WTC11 (cell line): ENCODE measurements at regions not wholly inside any gene's neighbourhood (a gene's known extent, or its start where the extent isn't known, plus 50 kb on each side); places are given as distances from the start of the nearest gene placed in this dataset.

Experiments used
- ATAC-seq: fragments of 200-7000 bp; cut with Tn5 transposase; 2 replicates; pipeline ENCODE4 v1.10.0; 2021; ENCODE audit warnings: mild to moderate bottlenecking, moderate library complexity
- CTCF ChIA-PET: fragments of 300-600 bp; sonication (Branson Sonifier 250); formaldehyde crosslinking; loops from one replicate; lab custom pipeline; 2021; ENCODE audit warnings: antibody characterized with exemption; lab: Charles Lee
- POLR2A ChIA-PET: fragments of 350-600 bp; sonication (Branson Sonifier 250); formaldehyde crosslinking; loops from one replicate; lab custom pipeline; 2021; ENCODE audit warnings: antibody characterized with exemption; lab: Charles Lee
- DNase-seq: peaks from one replicate; pipeline ENCODE4 v3.0.0; 2021; ENCODE audit warnings: low spot score
- H3K27ac Mint-ChIP-seq: 2 replicates; pipeline ENCODE4 v1.8.0; 2021; ENCODE audit warnings: mixed read lengths
- H3K27me3 Mint-ChIP-seq: 2 replicates; pipeline ENCODE4 v1.8.0; 2021; ENCODE audit warnings: low read depth, mild to moderate bottlenecking, moderate library complexity, mixed read lengths
- H3K36me3 Mint-ChIP-seq: 2 replicates; pipeline ENCODE4 v1.8.0; 2021; ENCODE audit warnings: mixed read lengths
- H3K4me1 Mint-ChIP-seq: 2 replicates; pipeline ENCODE4 v1.8.0; 2022; ENCODE audit warnings: mixed read lengths
- H3K4me3 Mint-ChIP-seq: 2 replicates; pipeline ENCODE4 v1.8.0; 2021; ENCODE audit warnings: mild to moderate bottlenecking, moderate library complexity, mixed read lengths
- H3K9me3 Mint-ChIP-seq: 2 replicates; pipeline ENCODE4 v1.8.0; 2021; ENCODE audit warnings: mixed read lengths
- AFF4 ChIP-seq: sonication (generic); formaldehyde crosslinking; IDR thresholded peaks from 2 replicates; pipeline ENCODE4 v1.8.1; 2023; ENCODE audit warnings: mild to moderate bottlenecking, missing genetic modification reagents, borderline replicate concordance
- ARID4B ChIP-seq: sonication (generic); formaldehyde crosslinking; IDR thresholded peaks from 2 replicates; pipeline ENCODE4 v1.8.0; 2023; ENCODE audit warnings: missing genetic modification reagents, mild to moderate bottlenecking, borderline replicate concordance
- ATF1 ChIP-seq: sonication (generic); formaldehyde crosslinking; IDR thresholded peaks from 2 replicates; pipeline ENCODE4 v1.8.1; 2023; ENCODE audit warnings: mild to moderate bottlenecking, moderate library complexity, missing genetic modification reagents
- CDX4 ChIP-seq: fragments of 250-450 bp; sonication (Bioruptor Pico); IDR thresholded peaks from 2 replicates; pipeline ENCODE4 v1.9.0; 2021; ENCODE audit warnings: moderate library complexity, mild to moderate bottlenecking, inconsistent platforms, borderline replicate concordance
- ELF4 ChIP-seq: sonication (generic); formaldehyde crosslinking; IDR thresholded peaks from 2 replicates; pipeline ENCODE4 v1.8.1; 2022; ENCODE audit warnings: low read depth, mild to moderate bottlenecking, moderate library complexity, missing genetic modification reagents
- ESRRA ChIP-seq: sonication (generic); formaldehyde crosslinking; IDR thresholded peaks from 2 replicates; pipeline ENCODE4 v1.8.1; 2022; ENCODE audit warnings: mild to moderate bottlenecking, missing genetic modification reagents, borderline replicate concordance
- MAX ChIP-seq: sonication (generic); formaldehyde crosslinking; IDR thresholded peaks from 2 replicates; pipeline ENCODE4 v1.8.0; 2022; ENCODE audit warnings: mild to moderate bottlenecking, missing genetic modification reagents
- NR1H2 ChIP-seq: sonication (generic); formaldehyde crosslinking; IDR thresholded peaks from 2 replicates; pipeline ENCODE4 v1.9.0; 2021; ENCODE audit warnings: mild to moderate bottlenecking, moderate library complexity, missing genetic modification reagents
- NR3C1 ChIP-seq: sonication (generic); formaldehyde crosslinking; conservative IDR thresholded peaks from 2 replicates; pipeline ENCODE4 v1.8.1; 2023; ENCODE audit warnings: low read depth, mild to moderate bottlenecking, missing genetic modification reagents
- SMAD3 ChIP-seq: sonication (generic); formaldehyde crosslinking; IDR thresholded peaks from 2 replicates; pipeline ENCODE4 v1.8.0; 2022; ENCODE audit warnings: missing genetic modification reagents, mild to moderate bottlenecking, borderline replicate concordance
- SOX15 ChIP-seq: fragments of 250-450 bp; sonication (Bioruptor Pico); IDR thresholded peaks from 2 replicates; pipeline ENCODE4 v1.9.0; 2021; ENCODE audit warnings: mild to moderate bottlenecking
- SP1 ChIP-seq: sonication (generic); formaldehyde crosslinking; conservative IDR thresholded peaks from 2 replicates; pipeline ENCODE4 v1.8.1; 2022; ENCODE audit warnings: missing genetic modification reagents
- USF2 ChIP-seq: sonication (generic); formaldehyde crosslinking; IDR thresholded peaks from 2 replicates; pipeline ENCODE4 v1.8.1; 2023; ENCODE audit warnings: mild to moderate bottlenecking, missing genetic modification reagents, moderate library complexity
- ZNF281 ChIP-seq: sonication (generic); formaldehyde crosslinking; IDR thresholded peaks from 2 replicates; pipeline ENCODE4 v1.8.0; 2023; ENCODE audit warnings: mild to moderate bottlenecking, missing genetic modification reagents
- ZNF423 ChIP-seq: fragments of 250-450 bp; sonication (Bioruptor Pico); IDR thresholded peaks from 2 replicates; pipeline ENCODE4 v2.1.2; 2022; ENCODE audit warnings: mild to moderate bottlenecking, moderate library complexity
- ZNF671 ChIP-seq: fragments of 250-450 bp; sonication (Bioruptor Pico); IDR thresholded peaks from 2 replicates; pipeline ENCODE4 v1.8.0; 2021; ENCODE audit warnings: mild to moderate bottlenecking

GRCh38 chr16:74076568-74076967, 220.0 kb upstream of the PSMD7 start:
- Mint-ChIP-seq H3K27me3 (no peaks in the 10 kb centered on the region), H3K4me1 (peaks cover 35% of the 10 kb centered on the region), H3K27ac (peak overlapping the region; percentile 23; the same call in 1 of the 2 replicates), H3K36me3 (peaks cover 15% of the 10 kb centered on the region), H3K9me3 (peaks cover 21% of the 10 kb centered on the region), H3K4me3 (no peak overlapping the region)
- TF ChIP-seq AFF4 (CRISPR knock-in tag) (no peak), USF2 (CRISPR knock-in tag) (no peak), ZNF281 (CRISPR knock-in tag) (no peak), ARID4B (CRISPR knock-in tag) (no peak), ELF4 (no peak), ZNF671 (no peak), SOX15 (no peak), NR3C1 (CRISPR knock-in tag) (no peak), SMAD3 (CRISPR knock-in tag) (no peak), NR1H2 (CRISPR knock-in tag) (no peak), ESRRA (no peak), CDX4 (no peak), SP1 (CRISPR knock-in tag) (no peak), ZNF423 (no peak), MAX (no peak), ATF1 (CRISPR knock-in tag) (no peak)
- ATAC-seq = peak; percentile 67
- POLR2A ChIA-PET = interaction anchor here (0.6 kb wide), 1 partner anchor 530 kb away, joined by 3 read pairs; no protein-coding TSS in a partner anchor
- CTCF ChIA-PET = no interaction called here
- no peak for DNase-seq
